ENCODE measurements at regions not wholly inside any gene's neighbourhood (a gene's known extent, or its start where the extent isn't known, plus 50 kb on each side); places are given as distances from the start of the nearest gene placed in this dataset.

DNA sequence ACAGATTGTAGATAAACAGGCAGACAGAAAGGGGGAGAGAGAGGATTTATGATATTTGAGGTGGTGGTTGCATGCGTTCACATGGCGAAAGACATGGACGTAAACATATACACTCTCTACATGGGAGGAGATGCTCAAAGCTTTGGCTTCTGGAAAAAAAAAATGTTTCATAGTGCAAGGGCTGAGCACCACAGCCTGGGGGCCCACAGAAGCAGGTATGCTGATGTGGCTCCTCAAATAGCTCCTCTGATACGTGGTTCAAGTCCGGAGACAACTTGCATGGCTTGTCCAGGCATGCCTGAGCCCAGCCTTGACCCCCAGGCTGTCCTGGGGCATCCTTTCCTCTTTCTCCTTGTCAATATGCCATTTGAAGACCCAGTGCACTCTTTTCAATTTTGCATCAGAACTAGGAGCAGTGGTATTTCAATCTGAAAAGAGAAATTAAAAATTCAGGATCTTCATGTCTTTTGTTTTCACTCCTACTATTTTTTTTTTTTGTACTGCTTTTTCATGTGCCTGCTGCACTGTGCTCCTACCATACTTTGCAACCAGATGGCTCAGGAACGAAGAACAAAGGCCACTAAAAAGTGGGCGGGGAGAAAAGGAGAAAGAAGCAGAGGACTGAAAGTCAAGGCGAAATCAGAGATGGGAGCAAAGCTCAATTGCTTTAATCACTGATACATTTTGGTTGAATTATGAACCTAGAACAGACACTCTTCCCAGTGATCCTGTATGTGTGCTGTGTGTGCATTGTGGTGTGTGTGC lies 495.7 kb upstream of the TCF4 start:
- Mint-ChIP-seq H3K36me3 (no peaks in the 10 kb centered on the region), H3K9me3 (ENCODE audit: low read depth) (peaks cover 3% of the 10 kb centered on the region), H3K27ac (no peak overlapping the region), H3K4me3 (no peak overlapping the region), H3K27me3 (peaks cover 2% of the 10 kb centered on the region), H3K4me1 (no peaks in the 10 kb centered on the region)
- ATAC-seq (no peak), DNase-seq (no peak)
- CTCF ChIA-PET: no interaction called here

GRCh38 chr18:56083097-56083521 lies 495.1 kb upstream of the TCF4 start:
- peaks cover 2% of the 10 kb centered on the region for H3K9me3 Mint-ChIP-seq (ENCODE audit: low read depth)
- H3K4me3 Mint-ChIP-seq: no peak overlapping the region
- no peaks in the 10 kb centered on the region for H3K4me1 Mint-ChIP-seq
- H3K27me3 Mint-ChIP-seq: peaks cover 2% of the 10 kb centered on the region
- DNase-seq (no peak), ATAC-seq (no peak)
- CTCF ChIA-PET: no interaction called here
- H3K27ac Mint-ChIP-seq: no peak overlapping the region
- no peaks in the 10 kb centered on the region for H3K36me3 Mint-ChIP-seq

DNA sequence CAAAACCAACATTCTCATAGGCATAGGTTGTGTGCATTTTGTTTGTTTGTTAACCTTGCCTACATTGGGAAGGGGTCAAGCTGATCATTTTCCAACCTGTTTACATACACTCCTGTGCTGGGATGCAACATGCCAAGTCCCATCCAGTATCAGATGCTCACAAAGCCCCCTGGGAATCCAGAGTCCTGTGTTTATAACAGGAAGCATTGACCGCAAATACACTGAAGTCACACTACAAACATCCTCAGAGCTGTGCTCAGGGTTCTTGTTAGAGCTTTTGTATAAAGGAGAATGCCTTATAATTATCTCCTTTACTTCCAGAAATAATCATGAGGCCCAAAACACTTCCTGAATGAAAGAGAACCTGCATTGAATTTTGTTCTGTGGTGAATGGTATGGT lies 488.7 kb upstream of the TCF4 start:
- Mint-ChIP-seq H3K4me3 (no peak overlapping the region), H3K4me1 (no peaks in the 10 kb centered on the region), H3K27ac (no peak overlapping the region), H3K36me3 (no peaks in the 10 kb centered on the region), H3K9me3 (ENCODE audit: low read depth) (peaks cover 2% of the 10 kb centered on the region), H3K27me3 (no peaks in the 10 kb centered on the region)
- ATAC-seq (no peak), DNase-seq (no peak)
- CTCF ChIA-PET: no interaction called here

GRCh38 chr18:56068701-56069100 lies 480.7 kb upstream of the TCF4 start:
- DNase-seq (no peak), ATAC-seq (no peak)
- H3K4me3 Mint-ChIP-seq: no peak overlapping the region
- H3K4me1 Mint-ChIP-seq: no peaks in the 10 kb centered on the region
- CTCF ChIA-PET: no interaction called here
- no peaks in the 10 kb centered on the region for H3K27me3 Mint-ChIP-seq
- no peaks in the 10 kb centered on the region for H3K9me3 Mint-ChIP-seq (ENCODE audit: low read depth)
- no peak overlapping the region for H3K27ac Mint-ChIP-seq
- H3K36me3 Mint-ChIP-seq: no peaks in the 10 kb centered on the region

DNA sequence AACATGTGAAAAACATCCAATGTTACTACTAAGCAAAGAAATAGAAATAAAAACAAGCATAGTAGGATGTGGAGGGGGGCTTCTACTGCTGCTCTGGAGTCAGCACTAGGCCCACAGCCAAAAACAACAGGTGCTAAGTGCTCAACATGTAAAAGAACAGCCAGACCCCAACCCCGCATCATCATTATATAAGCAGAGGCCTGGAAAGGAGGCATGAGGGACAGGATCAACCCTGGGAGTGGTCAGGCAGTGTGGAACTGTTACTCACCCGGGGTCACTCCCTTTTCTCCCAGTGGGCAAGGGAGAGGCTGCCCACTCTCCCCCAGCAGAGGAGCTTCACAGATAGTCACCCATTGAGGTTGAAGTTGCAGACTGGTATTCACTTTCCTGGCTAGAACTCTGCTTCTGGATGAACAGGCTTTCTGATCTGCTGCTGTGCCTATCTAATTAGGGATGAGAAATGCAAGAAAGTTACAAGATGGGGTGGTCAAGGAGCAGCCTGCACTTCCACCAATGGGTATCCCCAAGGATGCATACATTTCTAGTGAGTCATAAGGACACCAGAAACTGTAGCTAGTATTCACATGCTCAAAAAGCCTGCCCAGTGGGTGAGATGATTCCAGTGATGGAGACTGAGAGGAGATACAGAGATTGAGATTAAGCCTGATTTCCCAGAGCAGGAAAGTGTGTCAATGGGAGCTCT lies 480.1 kb upstream of the TCF4 start:
- no peak overlapping the region for H3K27ac Mint-ChIP-seq
- CTCF ChIA-PET: no interaction called here
- no peak for ATAC-seq
- no peaks in the 10 kb centered on the region for H3K9me3 Mint-ChIP-seq (ENCODE audit: low read depth)
- DNase-seq: no peak
- H3K36me3 Mint-ChIP-seq: no peaks in the 10 kb centered on the region
- H3K27me3 Mint-ChIP-seq: no peaks in the 10 kb centered on the region
- H3K4me1 Mint-ChIP-seq: no peaks in the 10 kb centered on the region
- H3K4me3 Mint-ChIP-seq: no peak overlapping the region

DNA sequence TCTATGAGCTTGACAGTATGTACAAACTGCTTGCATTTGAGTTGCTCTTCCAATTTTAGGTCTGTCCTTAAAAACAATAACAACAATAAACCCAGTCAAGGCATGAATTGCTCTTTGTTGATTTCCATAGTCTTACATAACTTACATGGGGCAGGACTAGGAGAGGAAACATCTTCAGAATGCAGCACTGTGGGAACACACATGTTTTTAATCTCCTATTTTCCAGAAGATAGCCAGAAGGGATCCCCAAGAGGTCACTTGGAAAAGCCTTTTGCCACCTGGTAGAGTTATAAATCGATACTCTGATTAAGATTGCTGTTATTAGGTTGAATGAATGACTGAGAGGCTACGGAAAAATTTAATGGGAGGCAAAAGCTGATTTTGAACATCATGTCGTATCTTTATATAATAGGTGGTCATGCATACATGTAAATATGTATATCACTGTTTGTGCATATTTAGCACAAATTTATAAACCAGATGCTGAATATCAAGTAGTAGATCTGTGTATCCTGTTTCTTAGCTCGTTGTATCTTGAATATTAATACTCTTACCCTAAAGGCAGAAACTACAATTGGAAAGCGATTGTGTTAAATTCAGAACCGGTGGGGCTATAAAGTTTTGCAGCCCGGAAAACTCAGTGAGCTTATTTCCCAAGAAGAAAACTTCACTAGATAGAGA lies 479.4 kb upstream of the TCF4 start:
- H3K27ac Mint-ChIP-seq: no peak overlapping the region
- CTCF ChIA-PET: no interaction called here
- H3K4me3 Mint-ChIP-seq: no peak overlapping the region
- ATAC-seq: no peak
- no peaks in the 10 kb centered on the region for H3K4me1 Mint-ChIP-seq
- no peak for DNase-seq
- peaks cover under 1% of the 10 kb centered on the region for H3K9me3 Mint-ChIP-seq (ENCODE audit: low read depth)
- H3K27me3 Mint-ChIP-seq: no peaks in the 10 kb centered on the region
- H3K36me3 Mint-ChIP-seq: no peaks in the 10 kb centered on the region

DNA sequence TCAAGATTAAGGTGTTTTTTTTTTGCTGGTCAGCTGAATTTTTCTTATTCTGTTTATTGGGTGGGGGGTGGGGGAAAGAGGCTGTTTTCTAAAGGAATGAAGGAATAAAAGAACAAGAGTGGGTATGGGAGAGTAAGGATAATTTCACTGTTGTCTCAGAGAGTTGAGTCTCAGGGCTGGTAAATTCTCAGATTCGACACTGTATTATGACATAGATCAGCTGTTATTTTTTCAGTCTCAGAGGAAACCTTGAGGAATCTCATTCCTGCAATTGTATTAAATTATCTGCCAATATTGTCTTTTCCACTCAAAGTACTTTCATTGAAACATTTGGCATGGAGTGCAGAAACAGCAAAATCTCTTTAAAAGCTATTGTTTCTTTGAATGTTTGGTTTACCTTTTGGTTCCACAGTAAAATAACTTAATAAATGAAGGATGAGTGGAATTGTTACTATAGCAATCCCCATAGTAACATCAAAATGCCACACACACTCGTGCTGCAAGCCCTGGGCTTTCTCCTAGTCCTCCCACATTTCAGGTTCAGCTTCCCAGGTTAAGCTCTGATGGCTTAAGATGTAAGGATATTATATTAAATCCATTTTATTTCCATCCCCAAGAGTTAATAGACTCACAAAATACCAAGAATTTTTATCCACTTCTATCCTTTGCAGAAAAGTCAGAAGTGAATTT lies 478.7 kb upstream of the TCF4 start:
- H3K4me1 Mint-ChIP-seq: no peaks in the 10 kb centered on the region
- ATAC-seq (no peak), DNase-seq (no peak)
- H3K27ac Mint-ChIP-seq: no peak overlapping the region
- CTCF ChIA-PET: no interaction called here
- H3K27me3 Mint-ChIP-seq: no peaks in the 10 kb centered on the region
- H3K36me3 Mint-ChIP-seq: no peaks in the 10 kb centered on the region
- peaks cover 2% of the 10 kb centered on the region for H3K9me3 Mint-ChIP-seq (ENCODE audit: low read depth)
- no peak overlapping the region for H3K4me3 Mint-ChIP-seq

DNA sequence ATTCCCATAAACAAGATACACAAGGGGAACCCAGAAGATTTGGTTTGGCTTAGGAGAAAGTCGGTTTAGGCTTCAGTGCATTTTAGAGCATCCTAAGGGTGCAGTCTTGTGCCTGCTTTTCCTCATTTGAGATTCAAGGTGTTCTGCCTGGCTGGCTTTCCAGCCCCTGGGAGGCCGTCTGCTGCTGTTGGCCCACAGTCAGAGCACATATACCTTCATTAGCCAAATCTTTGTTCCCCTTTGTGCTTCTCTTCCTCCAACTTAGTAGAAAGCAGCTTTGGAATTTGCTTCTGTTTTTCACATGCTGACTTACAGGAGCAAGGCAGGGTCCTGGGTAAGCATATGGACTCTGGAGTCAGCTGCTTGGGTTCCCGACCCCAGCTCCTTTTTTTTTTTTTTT lies 477.1 kb upstream of the TCF4 start:
- H3K27me3 Mint-ChIP-seq: no peaks in the 10 kb centered on the region
- H3K36me3 Mint-ChIP-seq: no peaks in the 10 kb centered on the region
- CTCF ChIA-PET: no interaction called here

GRCh38 chr18:56062931-56063330 lies 474.9 kb upstream of the TCF4 start:
- CTCF ChIA-PET: no interaction called here
- DNase-seq (no peak), ATAC-seq (no peak)
- H3K4me1 Mint-ChIP-seq: no peaks in the 10 kb centered on the region
- no peak overlapping the region for H3K27ac Mint-ChIP-seq
- H3K9me3 Mint-ChIP-seq (ENCODE audit: low read depth): peaks cover 2% of the 10 kb centered on the region
- no peaks in the 10 kb centered on the region for H3K36me3 Mint-ChIP-seq
- no peaks in the 10 kb centered on the region for H3K27me3 Mint-ChIP-seq
- H3K4me3 Mint-ChIP-seq: no peak overlapping the region

More for the DNA sequence above, 477.1 kb upstream of the TCF4 start:
- Mint-ChIP-seq H3K9me3 (ENCODE audit: low read depth) (peaks cover 2% of the 10 kb centered on the region), H3K27ac (no peak overlapping the region), H3K4me3 (no peak overlapping the region), H3K4me1 (no peaks in the 10 kb centered on the region)
- DNase-seq (no peak), ATAC-seq (no peak)

- no peaks in the 10 kb centered on the region for H3K36me3 Mint-ChIP-seq
- ATAC-seq: no peak
- CTCF ChIA-PET: no interaction called here
- no peaks in the 10 kb centered on the region for H3K4me1 Mint-ChIP-seq
- DNase-seq: no peak
- no peak overlapping the region for H3K27ac Mint-ChIP-seq
- H3K9me3 Mint-ChIP-seq (ENCODE audit: low read depth): peaks cover 2% of the 10 kb centered on the region
- no peaks in the 10 kb centered on the region for H3K27me3 Mint-ChIP-seq
- no peak overlapping the region for H3K4me3 Mint-ChIP-seq
Observed at GRCh38 chr18:56060967-56061541, 473.1 kb upstream of the TCF4 start.

DNA sequence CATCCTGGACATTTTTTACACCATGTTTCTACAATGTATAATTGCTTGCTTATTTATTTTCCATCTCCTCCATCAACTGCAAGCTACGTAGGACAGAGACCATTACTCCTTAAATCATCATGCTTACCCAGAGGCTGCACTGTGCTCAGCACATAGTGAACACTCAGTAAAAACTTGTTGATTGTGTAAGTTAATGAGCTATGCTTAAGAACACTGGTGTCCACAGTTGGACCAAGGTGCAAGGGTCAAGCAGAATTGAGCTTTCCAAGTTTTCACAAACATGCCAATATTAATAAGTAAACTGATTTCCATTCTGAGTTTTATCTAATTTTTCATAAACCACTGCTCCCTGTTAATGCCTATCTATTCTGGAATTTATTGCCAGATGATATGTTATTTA lies 464.2 kb upstream of the TCF4 start:
- ATAC-seq (no peak), DNase-seq (no peak)
- Mint-ChIP-seq H3K4me3 (no peak overlapping the region), H3K4me1 (no peaks in the 10 kb centered on the region), H3K27me3 (no peaks in the 10 kb centered on the region), H3K9me3 (ENCODE audit: low read depth) (peaks cover 4% of the 10 kb centered on the region), H3K27ac (no peak overlapping the region), H3K36me3 (peaks cover 2% of the 10 kb centered on the region)
- CTCF ChIA-PET: no interaction called here

DNA sequence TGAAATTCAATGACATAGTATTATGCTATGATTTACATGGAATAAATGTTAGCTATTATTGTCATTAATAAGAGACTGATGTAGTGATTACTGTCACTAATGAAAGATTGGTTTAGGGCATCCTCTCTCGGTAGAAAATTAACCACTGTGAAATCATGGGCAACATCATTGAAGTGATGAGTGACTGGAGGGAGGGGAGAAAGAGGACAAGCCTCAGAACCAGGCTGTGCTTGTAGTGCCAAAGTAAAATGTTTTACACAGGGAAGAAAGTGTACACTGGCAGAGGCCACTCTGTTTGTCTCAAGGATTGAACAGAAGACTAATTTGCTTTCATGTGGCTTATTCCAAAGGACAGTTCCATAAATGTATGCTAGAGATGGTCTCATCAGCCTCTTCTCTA lies 456.2 kb upstream of the TCF4 start:
- H3K4me1 Mint-ChIP-seq: no peaks in the 10 kb centered on the region
- H3K4me3 Mint-ChIP-seq: no peak overlapping the region
- H3K36me3 Mint-ChIP-seq: peaks cover 2% of the 10 kb centered on the region
- no peak for DNase-seq
- H3K27ac Mint-ChIP-seq: no peak overlapping the region
- H3K27me3 Mint-ChIP-seq: no peaks in the 10 kb centered on the region
- H3K9me3 Mint-ChIP-seq (ENCODE audit: low read depth): peaks cover 4% of the 10 kb centered on the region
- no peak for ATAC-seq
- CTCF ChIA-PET: no interaction called here

- no peak overlapping the region for H3K27ac Mint-ChIP-seq
- H3K9me3 Mint-ChIP-seq (ENCODE audit: low read depth): peaks cover under 1% of the 10 kb centered on the region
- DNase-seq (no peak), ATAC-seq (no peak)
- H3K4me3 Mint-ChIP-seq: no peak overlapping the region
- CTCF ChIA-PET: no interaction called here
- H3K36me3 Mint-ChIP-seq: peaks cover 2% of the 10 kb centered on the region
- no peaks in the 10 kb centered on the region for H3K27me3 Mint-ChIP-seq
- no peaks in the 10 kb centered on the region for H3K4me1 Mint-ChIP-seq
Observed at GRCh38 chr18:56043641-56044061, 455.7 kb upstream of the TCF4 start.
